HG03108 (cell line): ENCODE measurements at regions not wholly inside any gene's neighbourhood (a gene's known extent, or its start where the extent isn't known, plus 50 kb on each side); places are given as distances from the start of the nearest gene placed in this dataset.

Experiments used
- ATAC-seq: cut with Tn5 transposase; IDR thresholded peaks from one replicate; pipeline ENCODE4 v1.9.1; 2021; ENCODE audit warnings: moderate library complexity; ENCODE audit not compliant: unreplicated experiment

- no peak for ATAC-seq
Measured at GRCh38 chr13:68696907-68697306, 1410.7 kb upstream of the ATXN8OS start.

- ATAC-seq = no peak
Measured at GRCh38 chr13:68692049-68692448, 1415.6 kb upstream of the ATXN8OS start.

- ATAC-seq = no peak
Measured at GRCh38 chr13:68690567-68690966, 1417.1 kb upstream of the ATXN8OS start.

- ATAC-seq = no peak
Measured at GRCh38 chr13:68676513-68677115, 1431.0 kb upstream of the ATXN8OS start.

- ATAC-seq = no peak
Measured at GRCh38 chr13:68675209-68675608, 1432.4 kb upstream of the ATXN8OS start.

- no peak for ATAC-seq
Measured at GRCh38 chr13:68667863-68668262, 1437.7 kb upstream of the PCDH9 start.

GRCh38 chr13:68666774-68667397, 1436.8 kb upstream of the PCDH9 start:
- ATAC-seq = no peak

- ATAC-seq = no peak
Measured at GRCh38 chr13:68645814-68646213, 1415.7 kb upstream of the PCDH9 start.

- ATAC-seq = no peak
Measured at GRCh38 chr13:68644611-68645010, 1414.5 kb upstream of the PCDH9 start.

- ATAC-seq = no peak
Measured at GRCh38 chr13:68636784-68637183, 1406.6 kb upstream of the PCDH9 start.

GRCh38 chr13:68628994-68629393, 1398.9 kb upstream of the PCDH9 start:
- no peak for ATAC-seq

GRCh38 chr13:68627379-68627778, 1397.2 kb upstream of the PCDH9 start:
- ATAC-seq = no peak

- no peak for ATAC-seq
Measured at GRCh38 chr13:68616600-68617222, 1386.6 kb upstream of the PCDH9 start.

GRCh38 chr13:68609661-68610060, 1379.5 kb upstream of the PCDH9 start:
- no peak for ATAC-seq

- no peak for ATAC-seq
Measured at GRCh38 chr13:68608147-68608546, 1378.0 kb upstream of the PCDH9 start.

GRCh38 chr13:68597641-68598040, 1367.5 kb upstream of the PCDH9 start:
- no peak for ATAC-seq

- peak; percentile 96 for ATAC-seq
Measured at GRCh38 chr13:68588623-68589022, 1358.5 kb upstream of the PCDH9 start.

GRCh38 chr13:68584776-68585175, 1354.6 kb upstream of the PCDH9 start:
- ATAC-seq = no peak

GRCh38 chr13:68574053-68574452, 1343.9 kb upstream of the PCDH9 start:
- no peak for ATAC-seq

- ATAC-seq = no peak
Measured at GRCh38 chr13:68551701-68552522, 1321.8 kb upstream of the PCDH9 start.

GRCh38 chr13:68550330-68550729, 1320.2 kb upstream of the PCDH9 start:
- ATAC-seq = no peak

- no peak for ATAC-seq
Measured at GRCh38 chr13:68540244-68540643, 1310.1 kb upstream of the PCDH9 start.
